K562 (cell line): ENCODE measurements at regions not wholly inside any gene's neighbourhood (a gene's known extent, or its start where the extent isn't known, plus 50 kb on each side); places are given as distances from the start of the nearest gene placed in this dataset.

Experiments used
- BRD9 ChIP-seq: fragments of 450-650 bp; IDR thresholded peaks from 2 replicates; pipeline ENCODE4 v1.6.1; 2018; ENCODE audit warnings: low read depth; ENCODE audit not compliant: partially characterized antibody
- E4F1 ChIP-seq: fragments of 250-450 bp; sonication (Bioruptor Pico); IDR thresholded peaks from 2 replicates; pipeline ENCODE4 v1.5.0; 2021; ENCODE audit warnings: mild to moderate bottlenecking, borderline replicate concordance
- ESRRB ChIP-seq: fragments of 250-450 bp; sonication (Bioruptor Pico); IDR thresholded peaks from 2 replicates; pipeline ENCODE4 v1.5.0; 2020; ENCODE audit warnings: mild to moderate bottlenecking, moderate library complexity, borderline replicate concordance
- HINFP ChIP-seq: fragments of 450-650 bp; conservative IDR thresholded peaks from 2 replicates; pipeline ENCODE4 v1.6.1; 2016; ENCODE audit warnings: missing genetic modification characterization, low read depth, mild to moderate bottlenecking, control low read depth, missing compliant biosample characterization
- MTA3 ChIP-seq: fragments of 450-650 bp; formaldehyde crosslinking; IDR thresholded peaks from 2 replicates; pipeline ENCODE4 v1.6.1; 2017; ENCODE audit warnings: mild to moderate bottlenecking, borderline replicate concordance
- NONO ChIP-seq, 2 experiments: fragments of 200-400 bp in 1 of 2; fragments of 450-650 bp in 1 of 2; formaldehyde crosslinking in 1 of 2; IDR thresholded peaks; 2 replicates each; pipeline ENCODE4 v1.6.1; 2017; ENCODE audit warnings: low read depth in 2 of 2, mild to moderate bottlenecking in 2 of 2, moderate library complexity in 2 of 2, low read length in 1 of 2
- NR0B1 ChIP-seq: fragments of 450-650 bp; IDR thresholded peaks from one replicate; pipeline ENCODE4 v1.6.1; 2018; ENCODE audit warnings: mild to moderate bottlenecking, moderate library complexity; ENCODE audit not compliant: partially characterized antibody
- NR1H2 ChIP-seq: sonication (generic); formaldehyde crosslinking; IDR thresholded peaks from 2 replicates; pipeline ENCODE4 v1.4.0; 2020; ENCODE audit warnings: mild to moderate bottlenecking, missing genetic modification reagents
- POLR3A ChIP-seq: IDR thresholded peaks from 2 replicates; pipeline ENCODE4 v1.6.1; 2011; ENCODE audit warnings: borderline replicate concordance, mild to moderate bottlenecking, moderate library complexity; ENCODE audit not compliant: insufficient read length, insufficient read depth; ENCODE audit errors: extremely low read depth
- PTTG1 ChIP-seq: fragments of 450-650 bp; IDR thresholded peaks from 2 replicates; pipeline ENCODE4 v1.6.1; 2016; ENCODE audit warnings: low read depth, mild to moderate bottlenecking, missing genetic modification characterization, missing compliant biosample characterization
- RFX5 ChIP-seq: IDR thresholded peaks from 2 replicates; pipeline ENCODE4 v1.6.1; 2011; ENCODE audit warnings: low read depth, mild to moderate bottlenecking, improper control_type of control experiment, low read length
- SIN3B ChIP-seq: fragments of 450-650 bp; IDR thresholded peaks from 2 replicates; pipeline ENCODE4 v1.6.1; 2017; ENCODE audit warnings: low read depth, mild to moderate bottlenecking, moderate library complexity
- TAF1 ChIP-seq: IDR thresholded peaks from 2 replicates; pipeline ENCODE4 v1.6.1; 2011; ENCODE audit warnings: mild to moderate bottlenecking, low read length, moderate library complexity; ENCODE audit not compliant: insufficient read depth, control insufficient read depth, severe bottlenecking; ENCODE audit errors: extremely low read depth
- TFE3 ChIP-seq: fragments of 450-650 bp; formaldehyde crosslinking; IDR thresholded peaks from 2 replicates; pipeline ENCODE4 v1.4.0; 2020; ENCODE audit warnings: mild to moderate bottlenecking, mixed read lengths
- ZNF311 ChIP-seq: fragments of 250-450 bp; sonication (Bioruptor Pico); IDR thresholded peaks from 2 replicates; pipeline ENCODE4 v1.4.0; 2020; ENCODE audit warnings: mild to moderate bottlenecking, moderate library complexity
- ZNF592 ChIP-seq: fragments of 450-650 bp; IDR thresholded peaks from 2 replicates; pipeline ENCODE4 v1.6.1; 2017; ENCODE audit warnings: antibody characterized with exemption, mild to moderate bottlenecking

- TF ChIP-seq POLR3A (no peak), TAF1 (no peak), SIN3B (no peak), BRD9 (peak; percentile 95), E4F1 (CRISPR knock-in tag) (no peak), NR0B1 (no peak), ZNF592 (peak; percentile 87), PTTG1 (tag) (no peak), HINFP (tag) (no peak), ZNF311 (CRISPR knock-in tag) (no peak), NR1H2 (no peak), TFE3 (CRISPR knock-in tag) (no peak), ESRRB (CRISPR knock-in tag) (no peak), MTA3 (peak; percentile 78), NONO (IDR thresholded peaks at IDR 0.05; ENCODE audit: low read depth in 2 of 2, low read length in 1 of 2) (peak in 1 of 2 experiments; percentile 31; a peak in 1 of 4 replicates), RFX5 (no peak)
Observed at GRCh38 chr18:2325308-2325849, 245.9 kb downstream of the METTL4 start (continued).
